HepG2 (cell line): ENCODE measurements at regions not wholly inside any gene's neighbourhood (a gene's known extent, or its start where the extent isn't known, plus 50 kb on each side); places are given as distances from the start of the nearest gene placed in this dataset.

Source experiments
- DNMT3B ChIP-seq: conservative IDR thresholded peaks from 2 replicates; pipeline ENCODE4 v1.6.1; 2016; ENCODE audit warnings: missing biosample characterization, control low read depth
- MEF2D ChIP-seq: sonication (generic); formaldehyde crosslinking; IDR thresholded peaks from 2 replicates; pipeline ENCODE4 v1.5.1; 2020; ENCODE audit warnings: mild to moderate bottlenecking, missing genetic modification reagents
- SALL2 ChIP-seq: sonication (generic); formaldehyde crosslinking; IDR thresholded peaks from 2 replicates; pipeline ENCODE4 v1.8.1; 2023; ENCODE audit warnings: mild to moderate bottlenecking, missing genetic modification reagents, inconsistent platforms
- SMARCC2 ChIP-seq: fragments of 450-650 bp; IDR thresholded peaks from 2 replicates; pipeline ENCODE4 v1.6.1; 2017; ENCODE audit warnings: antibody characterized with exemption, mild to moderate bottlenecking
- TF ChIP-seq, protein P1 (sequence below): sonication (generic); formaldehyde crosslinking; IDR thresholded peaks from 2 replicates; pipeline ENCODE4 v1.4.0; 2020; ENCODE audit warnings: missing genetic modification reagents
- TF ChIP-seq, protein P2 (sequence below): sonication (generic); formaldehyde crosslinking; conservative IDR thresholded peaks from 2 replicates; pipeline ENCODE4 v1.5.0; 2020; ENCODE audit warnings: missing genetic modification reagents

DNA sequence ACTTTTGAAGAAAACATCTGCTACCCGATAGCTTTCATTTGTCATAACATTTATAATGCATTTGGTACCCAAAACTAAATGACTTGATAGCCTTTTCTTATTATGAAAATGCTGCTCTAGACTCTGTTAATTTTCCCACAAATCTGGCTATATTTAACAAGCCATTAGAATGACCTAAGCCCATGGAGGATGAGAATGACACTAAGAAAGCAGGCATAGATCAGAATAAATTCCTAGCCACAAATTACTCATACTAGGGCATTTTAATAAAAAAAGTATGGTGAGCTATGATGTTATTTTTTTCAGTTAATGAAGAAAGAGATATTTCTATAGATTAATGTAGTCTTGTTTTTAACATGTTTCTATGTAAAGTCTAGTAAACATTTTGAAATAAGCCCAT lies 1728.3 kb downstream of the SUCLG1 start:
- TF ChIP-seq, protein P1, sequence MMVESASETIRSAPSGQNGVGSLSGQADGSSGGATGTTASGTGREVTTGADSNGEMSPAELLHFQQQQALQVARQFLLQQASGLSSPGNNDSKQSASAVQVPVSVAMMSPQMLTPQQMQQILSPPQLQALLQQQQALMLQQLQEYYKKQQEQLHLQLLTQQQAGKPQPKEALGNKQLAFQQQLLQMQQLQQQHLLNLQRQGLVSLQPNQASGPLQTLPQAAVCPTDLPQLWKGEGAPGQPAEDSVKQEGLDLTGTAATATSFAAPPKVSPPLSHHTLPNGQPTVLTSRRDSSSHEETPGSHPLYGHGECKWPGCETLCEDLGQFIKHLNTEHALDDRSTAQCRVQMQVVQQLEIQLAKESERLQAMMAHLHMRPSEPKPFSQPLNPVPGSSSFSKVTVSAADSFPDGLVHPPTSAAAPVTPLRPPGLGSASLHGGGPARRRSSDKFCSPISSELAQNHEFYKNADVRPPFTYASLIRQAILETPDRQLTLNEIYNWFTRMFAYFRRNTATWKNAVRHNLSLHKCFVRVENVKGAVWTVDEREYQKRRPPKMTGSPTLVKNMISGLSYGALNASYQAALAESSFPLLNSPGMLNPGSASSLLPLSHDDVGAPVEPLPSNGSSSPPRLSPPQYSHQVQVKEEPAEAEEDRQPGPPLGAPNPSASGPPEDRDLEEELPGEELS (CRISPR knock-in tag): no peak
- TF ChIP-seq, protein P2, sequence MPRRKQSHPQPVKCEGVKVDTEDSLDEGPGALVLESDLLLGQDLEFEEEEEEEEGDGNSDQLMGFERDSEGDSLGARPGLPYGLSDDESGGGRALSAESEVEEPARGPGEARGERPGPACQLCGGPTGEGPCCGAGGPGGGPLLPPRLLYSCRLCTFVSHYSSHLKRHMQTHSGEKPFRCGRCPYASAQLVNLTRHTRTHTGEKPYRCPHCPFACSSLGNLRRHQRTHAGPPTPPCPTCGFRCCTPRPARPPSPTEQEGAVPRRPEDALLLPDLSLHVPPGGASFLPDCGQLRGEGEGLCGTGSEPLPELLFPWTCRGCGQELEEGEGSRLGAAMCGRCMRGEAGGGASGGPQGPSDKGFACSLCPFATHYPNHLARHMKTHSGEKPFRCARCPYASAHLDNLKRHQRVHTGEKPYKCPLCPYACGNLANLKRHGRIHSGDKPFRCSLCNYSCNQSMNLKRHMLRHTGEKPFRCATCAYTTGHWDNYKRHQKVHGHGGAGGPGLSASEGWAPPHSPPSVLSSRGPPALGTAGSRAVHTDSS (CRISPR knock-in tag): no peak
- TF ChIP-seq DNMT3B (CRISPR knock-in tag) (no peak), SMARCC2 (no peak), SALL2 (no peak), MEF2D (CRISPR knock-in tag) (no peak)
